OCI-LY1 (cell line): ENCODE measurements at regions not wholly inside any gene's neighbourhood (a gene's known extent, or its start where the extent isn't known, plus 50 kb on each side); places are given as distances from the start of the nearest gene placed in this dataset.

Source experiments
- EZH2 ChIP-seq: fragments of 200-600 bp; sonication (generic), shearing (Covaris generic); IDR thresholded peaks from 2 replicates; pipeline ENCODE4 v1.8.0; 2017; ENCODE audit warnings: borderline replicate concordance, mixed run types, mild to moderate bottlenecking, antibody characterized with exemption, low read length, moderate library complexity, mixed read lengths
- TF ChIP-seq, protein P1 (sequence below): fragments of 200-600 bp; sonication (generic), shearing (Covaris generic); IDR thresholded peaks from 2 replicates; pipeline ENCODE4 v1.5.1; 2017; ENCODE audit warnings: mild to moderate bottlenecking, antibody characterized with exemption, low read length, moderate library complexity, mixed read lengths

DNA sequence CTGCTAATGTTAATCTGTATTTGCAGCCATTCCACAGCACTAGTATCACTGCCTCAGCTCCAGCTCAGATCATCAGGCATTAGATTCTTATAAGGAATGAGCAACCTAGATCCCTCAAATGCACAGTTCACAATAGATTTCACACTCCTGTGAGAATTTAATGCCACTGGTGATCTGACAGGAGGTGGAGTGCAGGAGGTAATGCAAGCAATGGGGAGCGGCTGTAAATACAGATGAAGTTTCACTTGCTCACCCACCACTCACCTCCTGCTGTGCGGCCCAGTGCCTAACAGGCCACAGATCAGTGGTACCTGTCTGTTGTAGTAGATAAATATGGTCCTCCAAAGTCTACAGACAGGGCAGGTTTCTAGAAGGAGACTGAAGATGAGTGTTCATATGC is 97.7 kb upstream of the TMEFF2 start:
- TF ChIP-seq, protein P1, sequence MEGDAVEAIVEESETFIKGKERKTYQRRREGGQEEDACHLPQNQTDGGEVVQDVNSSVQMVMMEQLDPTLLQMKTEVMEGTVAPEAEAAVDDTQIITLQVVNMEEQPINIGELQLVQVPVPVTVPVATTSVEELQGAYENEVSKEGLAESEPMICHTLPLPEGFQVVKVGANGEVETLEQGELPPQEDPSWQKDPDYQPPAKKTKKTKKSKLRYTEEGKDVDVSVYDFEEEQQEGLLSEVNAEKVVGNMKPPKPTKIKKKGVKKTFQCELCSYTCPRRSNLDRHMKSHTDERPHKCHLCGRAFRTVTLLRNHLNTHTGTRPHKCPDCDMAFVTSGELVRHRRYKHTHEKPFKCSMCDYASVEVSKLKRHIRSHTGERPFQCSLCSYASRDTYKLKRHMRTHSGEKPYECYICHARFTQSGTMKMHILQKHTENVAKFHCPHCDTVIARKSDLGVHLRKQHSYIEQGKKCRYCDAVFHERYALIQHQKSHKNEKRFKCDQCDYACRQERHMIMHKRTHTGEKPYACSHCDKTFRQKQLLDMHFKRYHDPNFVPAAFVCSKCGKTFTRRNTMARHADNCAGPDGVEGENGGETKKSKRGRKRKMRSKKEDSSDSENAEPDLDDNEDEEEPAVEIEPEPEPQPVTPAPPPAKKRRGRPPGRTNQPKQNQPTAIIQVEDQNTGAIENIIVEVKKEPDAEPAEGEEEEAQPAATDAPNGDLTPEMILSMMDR = no peak
- TF ChIP-seq EZH2 = no peak
